ENCODE measurements at regions not wholly inside any gene's neighbourhood (a gene's known extent, or its start where the extent isn't known, plus 50 kb on each side); places are given as distances from the start of the nearest gene placed in this dataset.

DNA sequence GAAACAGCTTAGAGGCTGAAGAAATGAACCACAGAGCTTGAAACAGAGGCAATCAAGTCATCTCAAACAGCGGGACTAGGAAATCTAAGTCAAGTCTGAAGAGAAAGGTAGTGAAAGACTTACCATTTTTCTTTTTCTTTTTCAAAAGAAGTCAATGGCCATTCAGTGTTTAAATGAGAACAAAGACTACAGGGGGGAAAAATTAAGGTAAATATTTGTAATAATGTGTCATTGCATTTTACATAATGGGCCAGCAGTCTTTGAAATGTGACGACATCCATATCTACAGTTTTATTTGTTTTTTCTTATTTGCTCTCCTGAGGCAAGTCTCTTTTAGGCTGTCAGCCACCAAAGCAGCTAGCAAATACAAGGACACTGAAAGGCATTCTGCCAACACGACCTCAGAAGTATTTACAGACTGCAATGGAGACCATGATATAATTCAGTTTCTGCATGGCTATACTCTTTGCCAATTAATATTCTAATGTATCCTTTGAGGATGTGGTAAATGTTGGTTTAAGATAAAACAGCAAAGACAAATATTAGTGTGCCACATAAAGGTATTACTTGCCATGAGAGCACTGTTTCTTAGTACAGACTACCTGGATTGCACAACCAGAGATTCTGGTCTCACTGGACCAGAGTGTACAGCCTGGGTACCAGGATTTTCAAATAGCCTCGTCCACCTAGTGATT lies 307.0 kb upstream of the THBS1 start (continued):
- TF ChIP-seq, protein P1, sequence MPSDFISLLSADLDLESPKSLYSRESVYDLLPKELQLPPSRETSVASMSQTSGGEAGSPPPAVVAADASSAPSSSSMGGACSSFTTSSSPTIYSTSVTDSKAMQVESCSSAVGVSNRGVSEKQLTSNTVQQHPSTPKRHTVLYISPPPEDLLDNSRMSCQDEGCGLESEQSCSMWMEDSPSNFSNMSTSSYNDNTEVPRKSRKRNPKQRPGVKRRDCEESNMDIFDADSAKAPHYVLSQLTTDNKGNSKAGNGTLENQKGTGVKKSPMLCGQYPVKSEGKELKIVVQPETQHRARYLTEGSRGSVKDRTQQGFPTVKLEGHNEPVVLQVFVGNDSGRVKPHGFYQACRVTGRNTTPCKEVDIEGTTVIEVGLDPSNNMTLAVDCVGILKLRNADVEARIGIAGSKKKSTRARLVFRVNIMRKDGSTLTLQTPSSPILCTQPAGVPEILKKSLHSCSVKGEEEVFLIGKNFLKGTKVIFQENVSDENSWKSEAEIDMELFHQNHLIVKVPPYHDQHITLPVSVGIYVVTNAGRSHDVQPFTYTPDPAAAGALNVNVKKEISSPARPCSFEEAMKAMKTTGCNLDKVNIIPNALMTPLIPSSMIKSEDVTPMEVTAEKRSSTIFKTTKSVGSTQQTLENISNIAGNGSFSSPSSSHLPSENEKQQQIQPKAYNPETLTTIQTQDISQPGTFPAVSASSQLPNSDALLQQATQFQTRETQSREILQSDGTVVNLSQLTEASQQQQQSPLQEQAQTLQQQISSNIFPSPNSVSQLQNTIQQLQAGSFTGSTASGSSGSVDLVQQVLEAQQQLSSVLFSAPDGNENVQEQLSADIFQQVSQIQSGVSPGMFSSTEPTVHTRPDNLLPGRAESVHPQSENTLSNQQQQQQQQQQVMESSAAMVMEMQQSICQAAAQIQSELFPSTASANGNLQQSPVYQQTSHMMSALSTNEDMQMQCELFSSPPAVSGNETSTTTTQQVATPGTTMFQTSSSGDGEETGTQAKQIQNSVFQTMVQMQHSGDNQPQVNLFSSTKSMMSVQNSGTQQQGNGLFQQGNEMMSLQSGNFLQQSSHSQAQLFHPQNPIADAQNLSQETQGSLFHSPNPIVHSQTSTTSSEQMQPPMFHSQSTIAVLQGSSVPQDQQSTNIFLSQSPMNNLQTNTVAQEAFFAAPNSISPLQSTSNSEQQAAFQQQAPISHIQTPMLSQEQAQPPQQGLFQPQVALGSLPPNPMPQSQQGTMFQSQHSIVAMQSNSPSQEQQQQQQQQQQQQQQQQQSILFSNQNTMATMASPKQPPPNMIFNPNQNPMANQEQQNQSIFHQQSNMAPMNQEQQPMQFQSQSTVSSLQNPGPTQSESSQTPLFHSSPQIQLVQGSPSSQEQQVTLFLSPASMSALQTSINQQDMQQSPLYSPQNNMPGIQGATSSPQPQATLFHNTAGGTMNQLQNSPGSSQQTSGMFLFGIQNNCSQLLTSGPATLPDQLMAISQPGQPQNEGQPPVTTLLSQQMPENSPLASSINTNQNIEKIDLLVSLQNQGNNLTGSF (CRISPR knock-in tag; IDR thresholded peaks at IDR 0.05) = no peak
- TF ChIP-seq ATF7 (IDR thresholded peaks at IDR 0.05) (peak; percentile 73), ATF7 (CRISPR knock-in tag; IDR thresholded peaks at IDR 0.05) (no peak; the same call in 1 of the 2 replicates), SMAD9 (CRISPR knock-in tag; IDR thresholded peaks at IDR 0.05) (no peak), EHMT2 (IDR thresholded peaks at IDR 0.05; ENCODE audit: borderline replicate concordance, low read depth, low read length) (no peak), FOXK1 (CRISPR knock-in tag; IDR thresholded peaks at IDR 0.05; ENCODE audit: borderline replicate concordance, low read depth) (peak; percentile 73; the same call in 1 of the 2 replicates), ZNF605 (CRISPR knock-in tag; IDR thresholded peaks at IDR 0.05) (no peak; the same call in 1 of the 2 replicates), CBX2 (IDR thresholded peaks at IDR 0.05; ENCODE audit: low read depth, low read length) (no peak), CBX2 (CRISPR knock-in tag; IDR thresholded peaks at IDR 0.05; ENCODE audit: low read depth) (no peak), XBP1 (CRISPR knock-in tag; IDR thresholded peaks at IDR 0.05) (no peak), ZNF616 (CRISPR knock-in tag; IDR thresholded peaks at IDR 0.05; ENCODE audit: low read depth) (no peak), PPARG (CRISPR knock-in tag; conservative IDR thresholded peaks at IDR 0.05) (peak; percentile 77), HOXA9 (CRISPR knock-in tag; IDR thresholded peaks at IDR 0.05; ENCODE audit: borderline replicate concordance) (0 out of 2 replicates have a peak, but pooled peaks have one; percentile 28), ZNF773 (CRISPR knock-in tag; IDR thresholded peaks at IDR 0.05; ENCODE audit: borderline replicate concordance) (no peak), ZKSCAN1 (IDR thresholded peaks at IDR 0.05; ENCODE audit: low read length) (no peak), ZKSCAN8 (CRISPR knock-in tag; IDR thresholded peaks at IDR 0.05; ENCODE audit: borderline replicate concordance) (peak; percentile 49; the same call in 1 of the 2 replicates), RAD51 (IDR thresholded peaks at IDR 0.05; ENCODE audit: borderline replicate concordance) (no peak), ZNF232 (CRISPR knock-in tag; IDR thresholded peaks at IDR 0.05; ENCODE audit: borderline replicate concordance) (no peak)
- TF ChIP-seq, protein P2, sequence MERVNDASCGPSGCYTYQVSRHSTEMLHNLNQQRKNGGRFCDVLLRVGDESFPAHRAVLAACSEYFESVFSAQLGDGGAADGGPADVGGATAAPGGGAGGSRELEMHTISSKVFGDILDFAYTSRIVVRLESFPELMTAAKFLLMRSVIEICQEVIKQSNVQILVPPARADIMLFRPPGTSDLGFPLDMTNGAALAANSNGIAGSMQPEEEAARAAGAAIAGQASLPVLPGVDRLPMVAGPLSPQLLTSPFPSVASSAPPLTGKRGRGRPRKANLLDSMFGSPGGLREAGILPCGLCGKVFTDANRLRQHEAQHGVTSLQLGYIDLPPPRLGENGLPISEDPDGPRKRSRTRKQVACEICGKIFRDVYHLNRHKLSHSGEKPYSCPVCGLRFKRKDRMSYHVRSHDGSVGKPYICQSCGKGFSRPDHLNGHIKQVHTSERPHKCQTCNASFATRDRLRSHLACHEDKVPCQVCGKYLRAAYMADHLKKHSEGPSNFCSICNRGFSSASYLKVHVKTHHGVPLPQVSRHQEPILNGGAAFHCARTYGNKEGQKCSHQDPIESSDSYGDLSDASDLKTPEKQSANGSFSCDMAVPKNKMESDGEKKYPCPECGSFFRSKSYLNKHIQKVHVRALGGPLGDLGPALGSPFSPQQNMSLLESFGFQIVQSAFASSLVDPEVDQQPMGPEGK (CRISPR knock-in tag; IDR thresholded peaks at IDR 0.05) = peak; percentile 15; the same call in 1 of the 2 replicates
- TF ChIP-seq, protein P3, sequence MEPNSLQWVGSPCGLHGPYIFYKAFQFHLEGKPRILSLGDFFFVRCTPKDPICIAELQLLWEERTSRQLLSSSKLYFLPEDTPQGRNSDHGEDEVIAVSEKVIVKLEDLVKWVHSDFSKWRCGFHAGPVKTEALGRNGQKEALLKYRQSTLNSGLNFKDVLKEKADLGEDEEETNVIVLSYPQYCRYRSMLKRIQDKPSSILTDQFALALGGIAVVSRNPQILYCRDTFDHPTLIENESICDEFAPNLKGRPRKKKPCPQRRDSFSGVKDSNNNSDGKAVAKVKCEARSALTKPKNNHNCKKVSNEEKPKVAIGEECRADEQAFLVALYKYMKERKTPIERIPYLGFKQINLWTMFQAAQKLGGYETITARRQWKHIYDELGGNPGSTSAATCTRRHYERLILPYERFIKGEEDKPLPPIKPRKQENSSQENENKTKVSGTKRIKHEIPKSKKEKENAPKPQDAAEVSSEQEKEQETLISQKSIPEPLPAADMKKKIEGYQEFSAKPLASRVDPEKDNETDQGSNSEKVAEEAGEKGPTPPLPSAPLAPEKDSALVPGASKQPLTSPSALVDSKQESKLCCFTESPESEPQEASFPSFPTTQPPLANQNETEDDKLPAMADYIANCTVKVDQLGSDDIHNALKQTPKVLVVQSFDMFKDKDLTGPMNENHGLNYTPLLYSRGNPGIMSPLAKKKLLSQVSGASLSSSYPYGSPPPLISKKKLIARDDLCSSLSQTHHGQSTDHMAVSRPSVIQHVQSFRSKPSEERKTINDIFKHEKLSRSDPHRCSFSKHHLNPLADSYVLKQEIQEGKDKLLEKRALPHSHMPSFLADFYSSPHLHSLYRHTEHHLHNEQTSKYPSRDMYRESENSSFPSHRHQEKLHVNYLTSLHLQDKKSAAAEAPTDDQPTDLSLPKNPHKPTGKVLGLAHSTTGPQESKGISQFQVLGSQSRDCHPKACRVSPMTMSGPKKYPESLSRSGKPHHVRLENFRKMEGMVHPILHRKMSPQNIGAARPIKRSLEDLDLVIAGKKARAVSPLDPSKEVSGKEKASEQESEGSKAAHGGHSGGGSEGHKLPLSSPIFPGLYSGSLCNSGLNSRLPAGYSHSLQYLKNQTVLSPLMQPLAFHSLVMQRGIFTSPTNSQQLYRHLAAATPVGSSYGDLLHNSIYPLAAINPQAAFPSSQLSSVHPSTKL (CRISPR knock-in tag; IDR thresholded peaks at IDR 0.05) = peak; percentile 97
